Medulla oblongata (tissue), 1 donor: ENCODE measurements at regions not wholly inside any gene's neighbourhood (a gene's known extent, or its start where the extent isn't known, plus 50 kb on each side); places are given as distances from the start of the nearest gene placed in this dataset.
A peak's percentile ranks its signal among the peaks of the same experiment; 100 is the strongest.

Experiments
- DNase-seq: peaks from one replicate; pipeline ENCODE4 v3.0.0-alpha.2; 2015; ENCODE audit errors: extremely low spot score

- DNase-seq: no peak
Measured at GRCh38 chr2:121966663-121967062, 211.2 kb downstream of the TSN start.

- peak; percentile 78 for DNase-seq
Measured at GRCh38 chr2:121969166-121969565, 213.7 kb downstream of the TSN start.

DNA sequence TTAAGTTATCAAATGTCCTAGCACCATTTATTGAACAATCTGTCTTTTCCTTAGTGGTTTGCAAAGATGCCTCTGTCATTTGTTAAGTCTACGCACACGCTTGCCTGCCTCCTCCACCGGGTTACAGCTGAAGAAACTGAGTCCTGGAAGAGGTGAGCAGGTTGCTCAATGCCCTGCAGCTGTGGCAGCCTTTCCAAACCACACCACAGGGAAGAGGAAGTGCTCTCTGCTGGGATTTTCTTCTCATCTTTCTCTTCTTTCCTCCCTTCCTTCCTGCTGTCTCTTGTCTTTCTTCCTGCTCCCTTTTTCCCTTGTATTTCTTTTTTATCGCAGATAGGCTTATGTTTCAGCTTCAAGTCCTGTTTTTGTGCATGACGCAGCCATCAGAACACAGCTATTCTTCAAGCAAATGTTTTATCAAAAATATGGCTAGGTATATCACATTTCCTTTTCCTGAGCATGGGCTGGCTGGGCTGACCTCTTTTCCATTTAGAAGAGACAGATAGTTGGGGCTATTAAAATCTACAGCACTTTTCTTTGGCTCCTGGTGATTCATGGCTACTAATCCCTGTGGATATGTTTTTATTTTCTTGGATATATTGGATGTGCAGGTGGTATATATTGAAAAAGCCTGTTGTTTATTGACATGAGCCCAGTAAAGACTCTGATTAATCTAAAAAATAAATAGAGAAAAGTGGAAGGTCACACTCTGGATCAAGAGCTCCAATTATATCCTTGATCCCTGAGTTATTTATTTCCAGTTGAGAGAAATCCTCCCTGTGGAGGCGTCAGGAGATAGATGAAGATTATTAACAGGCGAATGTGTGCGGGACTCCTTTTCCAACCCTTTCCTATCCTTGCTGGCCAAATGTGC lies 214.6 kb downstream of the TSN start:
- peak; percentile 9 for DNase-seq

DNA sequence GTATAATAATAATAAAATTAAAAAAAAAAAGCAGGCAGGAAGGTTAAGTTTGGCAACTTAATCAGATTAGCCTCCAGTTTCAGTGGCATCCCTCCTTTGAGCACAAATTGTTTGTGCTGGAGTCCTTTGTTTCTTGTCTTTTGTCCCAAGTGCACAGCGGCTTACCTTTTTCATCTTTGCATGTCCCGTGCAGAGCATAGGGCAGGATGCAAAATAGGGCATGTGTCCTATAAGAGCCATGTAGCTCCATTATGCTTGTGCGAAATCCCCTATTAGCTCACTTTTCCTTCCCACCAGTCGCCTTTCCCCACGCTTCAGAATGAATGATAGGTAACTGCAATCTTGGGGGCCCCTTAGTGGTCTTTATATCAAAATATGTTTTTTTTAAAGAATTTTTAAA lies 216.8 kb downstream of the TSN start:
- DNase-seq: no peak

GRCh38 chr2:121974897-121975661 lies 219.6 kb downstream of the TSN start:
- DNase-seq: peak; percentile 95

GRCh38 chr2:121976926-121977325 lies 221.5 kb downstream of the TSN start:
- no peak for DNase-seq

GRCh38 chr2:121977326-121977725 lies 221.9 kb downstream of the TSN start:
- DNase-seq: no peak

- DNase-seq: no peak
Measured at GRCh38 chr2:121992700-121993099, 237.2 kb downstream of the TSN start.

- DNase-seq: no peak
Measured at GRCh38 chr2:121993682-121994081, 238.2 kb downstream of the TSN start.

GRCh38 chr2:121994238-121995206 lies 239.1 kb downstream of the TSN start:
- DNase-seq: no peak

DNA sequence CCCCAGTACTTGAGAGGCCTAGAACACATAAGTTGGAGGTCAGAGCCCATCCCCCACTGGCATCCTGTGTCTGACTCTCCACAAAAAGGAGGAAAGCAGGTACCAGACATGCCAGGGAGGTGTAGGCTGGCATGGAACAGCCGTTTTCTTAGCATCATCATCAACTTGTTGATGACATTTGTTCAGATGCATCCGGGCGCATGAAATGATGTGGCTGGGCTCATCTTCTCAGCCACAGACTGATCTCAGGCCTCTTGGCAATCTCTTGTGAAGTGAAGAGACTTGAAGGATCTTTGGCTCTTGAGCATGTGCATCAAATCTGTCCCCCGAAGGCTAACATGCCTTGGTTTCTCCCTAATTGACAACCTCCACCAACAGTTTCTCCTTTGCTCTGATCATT lies 243.3 kb downstream of the TSN start:
- no peak for DNase-seq

GRCh38 chr2:121999264-121999663 lies 243.8 kb downstream of the TSN start:
- DNase-seq: no peak

DNA sequence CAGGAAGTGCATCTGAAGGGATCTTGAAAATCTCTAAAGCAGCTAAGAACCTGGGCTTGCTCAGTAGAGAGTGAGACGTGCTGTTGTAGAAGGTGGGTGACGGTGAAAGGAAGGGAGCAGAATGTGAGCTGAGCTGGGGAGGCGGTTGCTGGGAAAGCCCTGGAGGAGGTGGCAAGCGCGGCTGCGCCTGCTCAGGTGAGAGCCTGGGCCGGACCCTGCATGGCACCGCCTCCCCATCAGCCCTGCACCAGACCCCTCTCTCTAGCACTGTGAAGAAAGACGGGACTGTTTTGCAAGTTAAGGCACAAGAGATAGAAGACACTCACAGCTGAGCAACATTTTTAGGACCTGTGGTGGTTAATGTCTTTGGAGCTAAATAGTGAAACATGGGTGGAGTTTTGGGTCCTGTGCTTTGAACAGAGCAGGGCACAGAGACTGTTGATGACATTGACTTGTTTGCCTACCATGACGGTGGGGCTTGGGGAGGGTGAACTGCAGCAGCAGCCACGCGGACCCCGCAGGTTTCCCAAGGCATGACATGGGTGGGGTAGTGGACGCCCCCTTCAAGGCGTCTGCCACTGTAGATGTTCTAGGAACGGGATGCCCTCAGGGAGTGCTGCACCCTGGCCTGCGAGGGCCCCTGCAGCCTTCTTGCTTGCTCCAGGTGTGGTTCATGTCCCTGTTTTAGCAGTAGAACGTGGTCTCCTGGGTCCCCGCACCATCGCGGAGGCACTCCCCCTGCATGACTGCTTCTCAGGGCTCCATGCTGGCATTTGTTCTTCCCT lies 245.3 kb downstream of the TSN start:
- no peak for DNase-seq

DNA sequence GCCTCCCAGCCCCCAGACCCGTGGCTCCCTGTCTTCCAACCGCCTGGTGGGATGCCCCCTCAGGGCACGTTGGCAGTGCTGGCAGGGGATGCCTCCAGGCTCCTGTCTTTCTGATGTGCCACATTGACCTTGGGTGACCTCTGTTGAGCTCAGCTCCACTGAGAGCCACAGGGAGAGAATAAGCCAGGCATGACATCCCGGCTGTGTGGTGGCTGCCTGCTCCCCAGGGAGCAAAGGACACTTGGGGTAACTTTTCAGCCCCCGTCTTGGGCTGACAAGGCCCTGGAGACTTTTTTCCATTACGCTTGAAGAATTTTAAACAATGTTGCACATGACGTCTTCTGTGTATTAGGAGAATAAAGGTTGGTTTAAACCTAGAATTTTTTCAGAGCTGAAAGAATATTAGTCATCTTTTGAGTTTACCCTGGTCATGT lies 246.0 kb downstream of the TSN start:
- no peak for DNase-seq

DNA sequence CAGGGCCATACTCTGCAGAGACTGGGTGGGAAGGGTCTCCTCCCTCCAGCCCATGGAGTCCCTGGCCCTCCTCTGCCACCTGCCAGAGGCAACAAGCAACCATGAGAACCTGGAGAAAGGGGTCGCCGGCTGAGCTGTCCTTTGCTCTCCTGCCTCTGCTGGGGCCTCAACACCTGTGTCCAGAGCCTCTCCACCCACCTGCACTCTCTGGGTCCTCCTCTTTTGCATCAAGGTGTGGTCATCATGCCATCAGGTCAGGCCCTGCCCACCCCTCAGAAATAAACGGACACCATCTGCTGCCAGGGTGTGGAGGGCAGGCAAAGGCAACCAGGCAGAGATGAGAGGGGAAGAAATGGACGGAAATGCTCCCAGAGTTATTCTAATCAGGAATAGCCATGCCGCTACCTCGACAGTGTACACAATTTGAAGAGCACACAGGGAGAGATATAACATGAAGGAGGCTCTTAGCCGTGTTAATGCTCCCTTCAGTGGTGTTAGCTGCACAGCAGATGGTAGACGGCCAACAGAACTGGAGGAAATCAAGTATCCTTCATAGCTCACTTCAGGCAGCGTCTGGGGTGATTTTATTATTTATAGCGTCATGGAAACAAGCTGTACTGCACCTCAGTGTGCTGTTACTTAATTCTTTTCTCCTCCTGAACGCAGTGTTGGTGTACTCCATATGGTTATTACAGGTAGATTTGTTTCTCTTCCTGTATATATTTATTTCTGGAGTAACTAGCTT lies 247.9 kb downstream of the TSN start:
- DNase-seq: no peak

GRCh38 chr2:122007126-122007525 lies 251.7 kb downstream of the TSN start:
- DNase-seq: no peak

DNA sequence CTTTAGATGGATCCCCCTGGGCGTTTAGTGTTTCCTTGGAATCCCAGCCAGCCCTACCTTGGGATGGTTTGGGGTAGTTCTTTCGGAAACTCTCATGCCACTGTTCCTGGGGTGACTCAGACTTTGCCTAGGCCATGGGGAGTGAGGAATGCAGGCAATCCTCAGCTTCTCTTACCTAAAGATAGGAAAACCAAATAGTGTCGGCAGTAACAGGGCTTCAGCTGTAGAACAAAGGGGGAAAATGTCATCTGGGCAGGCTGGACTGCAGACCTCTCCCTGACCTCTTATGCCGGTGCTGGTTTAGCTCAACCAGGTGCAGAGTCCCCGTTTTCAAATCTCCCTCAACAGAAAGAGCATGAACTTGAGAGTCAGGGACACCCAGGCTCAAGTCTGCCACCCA lies 252.1 kb downstream of the TSN start:
- no peak for DNase-seq

GRCh38 chr2:122009561-122009960 lies 254.1 kb downstream of the TSN start:
- no peak for DNase-seq

- no peak for DNase-seq
Measured at GRCh38 chr2:122011493-122012270, 256.2 kb downstream of the TSN start.
